GM12874 (cell line): ENCODE measurements at regions not wholly inside any gene's neighbourhood (a gene's known extent, or its start where the extent isn't known, plus 50 kb on each side); places are given as distances from the start of the nearest gene placed in this dataset.

ENCODE experiments used
- CTCF ChIP-seq: IDR thresholded peaks from 2 replicates; pipeline ENCODE4 v1.5.1; 2011; ENCODE audit warnings: low read depth, mild to moderate bottlenecking, control low read depth, low read length, moderate library complexity; ENCODE audit not compliant: insufficient read depth

DNA sequence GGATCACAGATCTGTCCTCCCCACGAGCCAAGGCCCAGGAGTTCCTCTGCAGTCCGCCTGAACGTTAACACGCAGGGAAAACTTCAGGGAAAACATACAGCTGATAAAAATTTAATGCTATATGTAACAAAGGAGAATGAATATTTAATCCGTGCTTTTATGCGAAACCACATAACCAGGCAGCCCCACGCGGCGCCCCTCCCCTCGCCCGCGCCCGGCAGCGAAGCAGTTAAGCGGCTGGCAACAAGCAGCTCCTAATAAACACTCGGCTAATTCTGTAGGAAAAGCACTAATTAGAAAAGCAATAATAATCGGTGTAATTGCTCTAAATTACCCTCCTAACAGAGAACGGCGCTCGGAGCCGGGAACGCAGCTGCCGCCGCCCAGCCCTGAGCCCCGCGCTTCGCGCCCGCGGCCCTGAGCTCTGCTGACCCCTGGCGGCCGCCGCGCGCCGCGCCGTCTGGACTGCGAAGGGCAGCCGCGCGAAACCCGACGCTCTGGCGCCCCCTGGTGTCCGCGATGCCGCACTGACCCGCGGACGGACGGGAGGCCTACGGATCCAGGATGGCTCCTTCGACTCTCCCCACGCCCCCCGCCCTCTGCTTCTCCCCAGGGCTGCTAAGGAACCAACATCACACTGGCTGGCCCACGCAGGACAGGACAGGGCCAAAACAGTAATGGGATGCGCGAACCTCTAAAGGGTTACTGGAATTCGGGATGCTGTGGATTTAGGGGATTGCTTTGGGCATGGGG lies 181.4 kb downstream of the SMAD2 start:
- peak; percentile 99 for TF ChIP-seq CTCF

DNA sequence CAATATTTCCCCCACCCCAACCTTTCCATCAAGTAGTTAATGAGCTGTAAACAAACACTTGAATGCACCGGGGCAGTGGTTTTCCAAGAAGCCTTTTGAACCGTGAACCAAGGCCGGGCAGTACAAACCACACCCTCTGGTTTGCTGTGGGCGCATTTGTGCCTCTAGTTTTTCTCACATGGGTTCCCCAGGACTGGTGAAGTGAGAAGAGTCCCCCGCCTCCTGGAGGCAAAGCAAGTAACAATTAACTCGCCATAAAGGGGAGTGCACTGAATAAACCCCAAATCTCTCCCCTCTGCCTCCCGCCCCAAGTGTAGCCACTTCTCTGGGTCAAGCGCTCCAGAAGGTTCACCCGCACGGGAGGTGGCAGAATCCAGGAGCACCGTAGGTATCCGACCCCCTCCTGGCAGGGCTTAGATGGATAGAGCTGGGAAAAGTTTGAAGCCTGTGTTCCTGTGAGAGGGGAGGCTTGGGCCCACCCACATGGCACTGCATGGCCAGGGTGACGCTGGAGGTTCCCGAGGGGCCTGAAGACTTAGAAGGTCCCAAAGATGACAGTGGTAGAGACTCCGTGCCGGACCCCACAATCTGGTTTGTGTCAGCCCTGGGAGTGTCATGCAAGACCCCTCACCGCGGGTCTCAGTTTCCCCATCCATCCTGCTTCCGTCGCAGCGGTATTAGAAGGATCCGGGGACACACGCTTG lies 182.2 kb downstream of the SMAD2 start:
- TF ChIP-seq CTCF, result no peak

DNA sequence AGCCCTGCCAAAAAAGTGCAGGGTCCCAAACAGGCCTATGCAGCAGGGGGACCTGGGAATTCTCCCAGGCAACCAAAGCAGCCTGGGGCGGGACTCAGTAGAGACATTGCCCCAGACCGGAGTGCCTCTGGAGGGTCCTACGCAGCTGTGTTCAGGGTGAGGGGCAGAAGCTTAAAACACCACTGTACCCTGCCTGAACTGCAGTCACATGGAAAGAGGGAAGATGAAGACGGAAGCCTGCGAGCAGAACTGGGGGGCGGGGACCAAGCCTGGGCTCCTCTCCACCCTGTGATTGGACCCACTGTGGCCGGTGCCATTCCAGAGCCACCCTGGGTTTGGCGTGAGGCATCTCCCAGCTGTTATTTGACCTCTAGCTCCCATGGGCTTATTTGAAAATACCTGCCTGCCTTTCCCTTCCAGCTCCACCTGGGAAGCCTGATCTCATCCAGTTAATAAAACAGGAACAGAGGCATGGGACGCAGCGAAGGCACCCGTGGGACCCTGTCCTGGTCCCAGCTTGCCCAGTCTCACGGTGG lies 183.1 kb downstream of the SMAD2 start:
- no peak for TF ChIP-seq CTCF

GRCh38 chr18:47746615-47747014 lies 183.8 kb downstream of the SMAD2 start:
- no peak for TF ChIP-seq CTCF

GRCh38 chr18:47745227-47745626 lies 185.2 kb downstream of the SMAD2 start:
- TF ChIP-seq CTCF, result no peak

DNA sequence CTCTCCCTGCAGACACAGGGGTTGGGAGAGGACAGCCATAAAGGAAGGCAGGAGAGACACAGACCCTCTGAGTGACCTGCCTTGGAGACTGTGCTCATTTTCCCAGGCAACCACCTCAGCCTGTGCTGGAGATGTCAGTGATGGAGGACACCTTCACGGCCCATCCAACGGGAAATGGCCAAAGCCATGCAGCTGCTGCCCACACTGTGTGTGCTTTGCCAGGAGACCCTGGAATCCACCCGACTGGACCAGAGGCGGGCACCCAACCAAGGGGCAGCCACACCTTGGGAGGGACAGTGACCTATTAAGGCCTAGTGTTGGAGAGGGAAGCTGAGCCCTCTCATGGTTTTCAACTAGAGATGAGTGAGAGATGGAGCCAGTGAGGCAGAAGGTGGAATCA lies 192.5 kb downstream of the SMAD2 start:
- TF ChIP-seq CTCF, result no peak

- TF ChIP-seq CTCF, result no peak
Measured at GRCh38 chr18:47737198-47737830, 193.1 kb downstream of the SMAD2 start.
